ENCODE measurements at regions not wholly inside any gene's neighbourhood (a gene's known extent, or its start where the extent isn't known, plus 50 kb on each side); places are given as distances from the start of the nearest gene placed in this dataset.

GRCh38 chr9:110115826-110116542, 92.0 kb downstream of the C9orf152 start:
- H3K79me2 ChIP-seq (ENCODE audit: low read length), result peaks cover 28% of the 10 kb centered on the region
- no peaks in the 10 kb centered on the region for H3K9me3 ChIP-seq (ENCODE audit: low read length)
- no peaks in the 10 kb centered on the region for H3K36me3 ChIP-seq (ENCODE audit: low read depth, low read length)
- intact Hi-C loops (cut with micrococcal nuclease), result no loop called here
- no peaks in the 10 kb centered on the region for H3K9me2 ChIP-seq (replicated peaks; ENCODE audit: low read length)
- no peak overlapping the region for H3K4me2 ChIP-seq (ENCODE audit: low read length)
- CTCF ChIA-PET, result no interaction called here
- peak; percentile 24 for DNase-seq
- no peak for ATAC-seq
- H3K4me1 ChIP-seq (ENCODE audit: insufficient read depth, low read length), result peaks cover 4% of the 10 kb centered on the region; the same call in 1 of the 2 replicates
- TF ChIP-seq EZH2phosphoT487 (IDR thresholded peaks at IDR 0.05; ENCODE audit: borderline replicate concordance, low read length), result no peak
- TF ChIP-seq EZH2 (IDR thresholded peaks at IDR 0.05; ENCODE audit: low read length, unreplicated experiment), result no peak
- TF ChIP-seq CTCF (conservative IDR thresholded peaks at IDR 0.05; ENCODE audit: low read depth, low read length), result no peak
- H4K20me1 ChIP-seq (ENCODE audit: low read length), result no peaks in the 10 kb centered on the region
- POLR2A ChIA-PET (ENCODE audit: unreplicated experiment), result no interaction called here
- BruUV-seq (replicated peaks), result no TSS peak
- no peaks in the 10 kb centered on the region for H3F3A ChIP-seq (ENCODE audit: low read length, unreplicated experiment)
- H3K4me3 ChIP-seq (ENCODE audit: low read length), result no peak overlapping the region
- H3K27me3 ChIP-seq (ENCODE audit: low read length), result no peaks in the 10 kb centered on the region
- H3K27ac ChIP-seq (ENCODE audit: low read length), result no peak overlapping the region
- H3K9ac ChIP-seq (ENCODE audit: low read length), result no peak overlapping the region
- no peak overlapping the region for H2AFZ ChIP-seq (ENCODE audit: low read length)

DNA sequence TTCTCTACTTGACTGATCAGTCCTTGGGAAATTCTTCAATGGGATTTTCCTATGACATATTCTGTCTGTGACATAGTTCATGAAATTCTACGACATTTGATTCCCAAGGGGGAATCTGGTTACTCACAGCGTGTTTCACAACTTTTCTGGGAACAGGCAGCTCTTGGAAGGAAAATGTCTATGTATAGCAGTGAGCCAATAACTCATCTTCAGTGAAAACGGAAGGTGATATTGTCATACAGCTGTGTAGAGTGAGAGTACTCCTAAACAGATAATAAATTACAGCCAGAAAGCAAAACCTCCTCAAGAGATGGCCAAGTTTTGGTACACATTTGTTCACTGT, 91.4 kb downstream of the C9orf152 start:
- Histone ChIP-seq H3K4me3 (ENCODE audit: low read length) (no peak overlapping the region), H3K36me3 (ENCODE audit: low read depth, low read length) (0 out of 2 replicates have a peak, but pooled peaks cover 2% of the 10 kb centered on the region), H4K20me1 (ENCODE audit: low read length) (no peaks in the 10 kb centered on the region), H3K4me1 (ENCODE audit: insufficient read depth, low read length) (peaks cover 4% of the 10 kb centered on the region; the same call in 1 of the 2 replicates), H3K79me2 (ENCODE audit: low read length) (peaks cover 30% of the 10 kb centered on the region), H3K9ac (ENCODE audit: low read length) (no peak overlapping the region), H3K9me3 (ENCODE audit: low read length) (no peaks in the 10 kb centered on the region), H3K9me2 (replicated peaks; ENCODE audit: low read length) (no peaks in the 10 kb centered on the region), H3K27ac (ENCODE audit: low read length) (no peak overlapping the region), H3K27me3 (ENCODE audit: low read length) (no peaks in the 10 kb centered on the region), H2AFZ (ENCODE audit: low read length) (no peak overlapping the region), H3K4me2 (ENCODE audit: low read length) (no peak overlapping the region), H3F3A (ENCODE audit: low read length, unreplicated experiment) (no peaks in the 10 kb centered on the region)
- no TSS peak for BruUV-seq (replicated peaks)
- intact Hi-C loops (cut with micrococcal nuclease), result no loop called here
- DNase-seq (peak; percentile 17), ATAC-seq (no peak)
- CTCF ChIA-PET, result no interaction called here
- POLR2A ChIA-PET (ENCODE audit: unreplicated experiment), result no interaction called here
- TF ChIP-seq EZH2phosphoT487 (IDR thresholded peaks at IDR 0.05; ENCODE audit: borderline replicate concordance, low read length) (no peak), CTCF (conservative IDR thresholded peaks at IDR 0.05; ENCODE audit: low read depth, low read length) (no peak), EZH2 (IDR thresholded peaks at IDR 0.05; ENCODE audit: low read length, unreplicated experiment) (no peak)

GRCh38 chr9:110121170-110121569, 86.8 kb downstream of the C9orf152 start:
- Histone ChIP-seq H3F3A (ENCODE audit: low read length, unreplicated experiment) (no peaks in the 10 kb centered on the region), H3K9me2 (replicated peaks; ENCODE audit: low read length) (no peaks in the 10 kb centered on the region), H3K4me2 (ENCODE audit: low read length) (no peak overlapping the region), H3K9me3 (ENCODE audit: low read length) (no peaks in the 10 kb centered on the region), H3K27me3 (ENCODE audit: low read length) (no peaks in the 10 kb centered on the region), H4K20me1 (ENCODE audit: low read length) (peaks cover 7% of the 10 kb centered on the region; the same call in 1 of the 2 replicates), H3K4me1 (ENCODE audit: insufficient read depth, low read length) (no peaks in the 10 kb centered on the region), H3K79me2 (ENCODE audit: low read length) (peaks cover 51% of the 10 kb centered on the region), H3K27ac (ENCODE audit: low read length) (no peak overlapping the region), H3K9ac (ENCODE audit: low read length) (no peak overlapping the region), H2AFZ (ENCODE audit: low read length) (no peak overlapping the region), H3K4me3 (ENCODE audit: low read length) (no peak overlapping the region), H3K36me3 (ENCODE audit: low read depth, low read length) (0 out of 2 replicates have a peak, but pooled peaks cover 4% of the 10 kb centered on the region)
- TF ChIP-seq EZH2 (IDR thresholded peaks at IDR 0.05; ENCODE audit: low read length, unreplicated experiment) (no peak), EZH2phosphoT487 (IDR thresholded peaks at IDR 0.05; ENCODE audit: borderline replicate concordance, low read length) (no peak), CTCF (conservative IDR thresholded peaks at IDR 0.05; ENCODE audit: low read depth, low read length) (no peak)
- ATAC-seq, result no peak
- intact Hi-C loops (cut with micrococcal nuclease), result no loop called here
- BruUV-seq (replicated peaks), result no TSS peak
- ChIA-PET POLR2A (ENCODE audit: unreplicated experiment) (no interaction called here), CTCF (no interaction called here)
- DNase-seq, result no peak

Measured in PC-3 (cell line).